Left lung (tissue), 4 donors: ENCODE measurements at regions not wholly inside any gene's neighbourhood (a gene's known extent, or its start where the extent isn't known, plus 50 kb on each side); places are given as distances from the start of the nearest gene placed in this dataset.

Experiments
- ATAC-seq: fragments of 200-7000 bp; cut with Tn5 transposase; one replicate; pipeline ENCODE4 v1.9.1; 2020; ENCODE audit warnings: moderate library complexity
- DNase-seq, 4 donors: peaks; one replicate each; pipeline ENCODE4 v3.0.0-alpha.2; 2013 to 2020
- H3K27ac ChIP-seq, 2 donors: fragments of 200-600 bp; sonication (generic) in 1 of 2; one replicate each; pipeline versions ENCODE4 v1.5.0 to v1.8.0; 2020 to 2021
- H3K27me3 ChIP-seq, 2 donors: fragments of 200-600 bp; sonication (generic) in 1 of 2; one replicate each; pipeline versions ENCODE4 v1.5.0 to v1.8.0; 2020 to 2021
- H3K36me3 ChIP-seq, 2 donors: fragments of 200-600 bp; sonication (generic) in 1 of 2; one replicate each; pipeline versions ENCODE4 v1.5.0 to v1.8.0; 2020 to 2021
- H3K4me1 ChIP-seq, 2 donors: fragments of 200-600 bp; one replicate each; pipeline ENCODE4 v1.8.0; 2021
- H3K4me3 ChIP-seq, 2 donors: fragments of 200-600 bp; sonication (generic) in 1 of 2; one replicate each; pipeline versions ENCODE4 v1.5.0 to v1.8.0; 2020 to 2021; ENCODE audit warnings: mild to moderate bottlenecking in 1 of 2
- H3K9me3 ChIP-seq, 2 donors: fragments of 200-600 bp; sonication (generic) in 1 of 2; one replicate each; pipeline versions ENCODE4 v1.5.0 to v1.8.0; 2020 to 2021
- intact Hi-C, 2 donors: fragments of 100-400 bp; cut with DNase I; formaldehyde crosslinking; loops; one replicate each; pipeline versions ENCODE4 v1.11.2 to v1.14.2; 2022
- TF ChIP-seq, protein P1 (sequence below), 2 donors: fragments of 200-600 bp; sonication (generic) in 1 of 2; IDR thresholded peaks; one replicate each; pipeline versions ENCODE4 v1.5.0 to v1.8.0; 2021; ENCODE audit warnings: antibody characterized with exemption in 2 of 2
- donor health status: DM: no; HTN: yes; CAD: no.
- donor health status: DM: no; HTN: no; CAD: no.

GRCh38 chr11:11029027-11029426, 171.2 kb upstream of the ZBED5 start:
- Histone ChIP-seq H3K9me3 (no peaks in the 10 kb centered on the region), H3K4me1 (no peaks in the 10 kb centered on the region), H3K36me3 (no peaks in the 10 kb centered on the region), H3K4me3 (no peak overlapping the region), H3K27me3 (no peaks in the 10 kb centered on the region), H3K27ac (no peak overlapping the region)
- DNase-seq (no peak), ATAC-seq (no peak)
- intact Hi-C loops, result no loop called here
- TF ChIP-seq, protein P1, sequence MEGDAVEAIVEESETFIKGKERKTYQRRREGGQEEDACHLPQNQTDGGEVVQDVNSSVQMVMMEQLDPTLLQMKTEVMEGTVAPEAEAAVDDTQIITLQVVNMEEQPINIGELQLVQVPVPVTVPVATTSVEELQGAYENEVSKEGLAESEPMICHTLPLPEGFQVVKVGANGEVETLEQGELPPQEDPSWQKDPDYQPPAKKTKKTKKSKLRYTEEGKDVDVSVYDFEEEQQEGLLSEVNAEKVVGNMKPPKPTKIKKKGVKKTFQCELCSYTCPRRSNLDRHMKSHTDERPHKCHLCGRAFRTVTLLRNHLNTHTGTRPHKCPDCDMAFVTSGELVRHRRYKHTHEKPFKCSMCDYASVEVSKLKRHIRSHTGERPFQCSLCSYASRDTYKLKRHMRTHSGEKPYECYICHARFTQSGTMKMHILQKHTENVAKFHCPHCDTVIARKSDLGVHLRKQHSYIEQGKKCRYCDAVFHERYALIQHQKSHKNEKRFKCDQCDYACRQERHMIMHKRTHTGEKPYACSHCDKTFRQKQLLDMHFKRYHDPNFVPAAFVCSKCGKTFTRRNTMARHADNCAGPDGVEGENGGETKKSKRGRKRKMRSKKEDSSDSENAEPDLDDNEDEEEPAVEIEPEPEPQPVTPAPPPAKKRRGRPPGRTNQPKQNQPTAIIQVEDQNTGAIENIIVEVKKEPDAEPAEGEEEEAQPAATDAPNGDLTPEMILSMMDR (IDR thresholded peaks at IDR 0.05), result no peak

GRCh38 chr11:11028017-11028692, 170.3 kb upstream of the ZBED5 start:
- intact Hi-C loops, result no loop called here
- ATAC-seq (peak; percentile 96), DNase-seq (peak; percentile 17 to 82 (median 52))
- H3K36me3 ChIP-seq, result no peaks in the 10 kb centered on the region
- TF ChIP-seq, protein P1 (IDR thresholded peaks at IDR 0.05), result peak; percentile 45 to 74
- no peaks in the 10 kb centered on the region for H3K27me3 ChIP-seq
- H3K9me3 ChIP-seq, result no peaks in the 10 kb centered on the region
- no peak overlapping the region for H3K27ac ChIP-seq
- no peaks in the 10 kb centered on the region for H3K4me1 ChIP-seq
- no peak overlapping the region for H3K4me3 ChIP-seq

DNA sequence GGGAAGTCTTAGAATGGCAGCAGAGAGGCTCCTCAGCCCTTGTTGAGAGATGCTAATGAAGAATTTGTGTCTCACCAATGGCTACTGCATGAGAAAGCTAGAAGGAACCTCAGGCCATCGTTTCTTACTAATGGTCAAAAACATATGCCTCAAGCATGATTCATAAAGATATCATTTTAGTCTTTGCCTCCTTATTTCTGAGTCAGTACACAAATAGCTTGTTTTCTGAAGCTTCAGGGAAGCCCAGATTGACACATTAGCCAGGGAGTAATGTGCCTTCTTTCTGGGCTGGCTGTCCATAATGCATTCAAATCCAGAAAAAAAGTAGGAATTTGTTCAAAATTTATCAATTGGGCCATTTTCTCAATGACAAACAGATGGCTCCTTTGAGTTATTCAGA, 169.4 kb upstream of the ZBED5 start:
- ATAC-seq, result no peak

DNA sequence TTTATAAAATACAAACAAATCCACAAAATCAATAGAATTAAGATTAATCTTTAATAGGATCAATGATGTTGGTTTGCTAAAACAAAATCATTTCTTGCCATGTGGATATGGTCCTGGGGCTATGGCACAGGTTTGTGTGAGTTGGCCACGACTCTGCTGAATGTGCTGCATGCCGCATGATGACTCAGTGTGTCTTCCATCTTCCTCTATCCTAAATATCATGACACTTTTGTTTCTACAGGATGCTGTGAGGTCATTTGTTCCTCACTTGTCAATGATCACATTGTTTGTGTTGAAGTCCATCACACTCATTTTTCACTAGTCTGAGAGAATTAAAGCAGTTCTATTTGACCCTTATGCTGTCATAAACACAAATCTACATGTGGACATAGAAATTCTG, 167.2 kb upstream of the ZBED5 start:
- TF ChIP-seq, protein P1 (IDR thresholded peaks at IDR 0.05), result no peak
- no peak for ATAC-seq
- no peak overlapping the region for H3K4me3 ChIP-seq
- intact Hi-C loops, result no loop called here
- no peaks in the 10 kb centered on the region for H3K4me1 ChIP-seq
- no peaks in the 10 kb centered on the region for H3K36me3 ChIP-seq
- H3K27me3 ChIP-seq, result no peaks in the 10 kb centered on the region
- DNase-seq, result no peak
- H3K27ac ChIP-seq, result no peak overlapping the region
- no peaks in the 10 kb centered on the region for H3K9me3 ChIP-seq

More for the DNA sequence above, 169.4 kb upstream of the ZBED5 start:
- no peaks in the 10 kb centered on the region for H3K27me3 ChIP-seq
- TF ChIP-seq, protein P1 (IDR thresholded peaks at IDR 0.05), result no peak
- H3K27ac ChIP-seq, result no peak overlapping the region
- no peaks in the 10 kb centered on the region for H3K36me3 ChIP-seq
- no peaks in the 10 kb centered on the region for H3K4me1 ChIP-seq
- H3K9me3 ChIP-seq, result no peaks in the 10 kb centered on the region
- no peak overlapping the region for H3K4me3 ChIP-seq
- intact Hi-C loops, result no loop called here
- DNase-seq, result no peak

GRCh38 chr11:11022125-11022730, 164.4 kb upstream of the ZBED5 start:
- H3K4me3 ChIP-seq, result no peak overlapping the region
- TF ChIP-seq, protein P1 (IDR thresholded peaks at IDR 0.05), result peak; percentile 15 to 46

More at GRCh38 chr11:11022125-11022730, 164.4 kb upstream of the ZBED5 start:
- DNase-seq (peak in 2 of 4 donors; percentile 15 to 37), ATAC-seq (peak; percentile 62)
- Histone ChIP-seq H3K9me3 (no peaks in the 10 kb centered on the region), H3K36me3 (no peaks in the 10 kb centered on the region), H3K27ac (no peak overlapping the region), H3K27me3 (no peaks in the 10 kb centered on the region), H3K4me1 (no peaks in the 10 kb centered on the region)
- intact Hi-C loops, result loop anchor here in 1 of 2 donors (5.0 kb wide), 2 partner anchors 90 to 230 kb away; no protein-coding TSS in a partner anchor
